Activated naive CD8-positive, alpha-beta T cell treated with anti-CD3 and anti-CD28 coated beads, Interleukin-2, amount 50 U/mL, for 16 hours (primary cell): ENCODE measurements at regions not wholly inside any gene's neighbourhood (a gene's known extent, or its start where the extent isn't known, plus 50 kb on each side); places are given as distances from the start of the nearest gene placed in this dataset.
"Not testable (repeated sequence)": the region's sequence is repeated elsewhere in the genome, so short reads cannot be mapped to it uniquely, and the experiment has no call there.

Experiments
- DNase-seq: peaks from one replicate; pipeline ENCODE4 v3.0.0-alpha.2; 2020; ENCODE audit warnings: low read depth, low spot score

DNA sequence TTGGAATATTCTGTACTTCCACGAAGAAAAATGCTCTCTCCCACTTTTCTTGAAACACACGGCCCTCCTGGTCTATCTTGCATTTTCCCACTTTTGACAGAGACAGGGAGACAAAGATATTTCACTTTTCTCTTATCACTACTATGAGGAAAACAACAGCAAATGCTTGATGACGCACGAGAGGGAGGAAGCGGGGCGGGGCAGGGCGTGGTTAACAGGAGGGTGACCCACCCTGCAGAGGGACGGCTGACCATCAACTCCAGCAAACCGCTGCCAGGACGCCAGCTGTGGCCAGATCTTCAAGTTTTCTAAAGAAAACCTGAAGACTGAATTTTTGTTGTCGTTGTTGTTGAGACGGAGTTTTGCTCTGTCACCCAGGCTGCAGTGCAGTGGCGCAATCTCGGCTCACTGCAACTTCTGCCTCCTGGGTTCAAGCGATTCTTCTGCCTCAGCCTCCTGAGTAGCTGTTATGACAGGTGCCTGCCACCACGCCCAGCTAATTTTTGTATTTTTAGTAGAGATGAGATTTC, 63.8 kb downstream of the NSUN5 start:
- DNase-seq, result not testable (repeated sequence)

GRCh38 chr7:73234994-73235717, 73.5 kb downstream of the NSUN5 start:
- peak; percentile 67 for DNase-seq

DNA sequence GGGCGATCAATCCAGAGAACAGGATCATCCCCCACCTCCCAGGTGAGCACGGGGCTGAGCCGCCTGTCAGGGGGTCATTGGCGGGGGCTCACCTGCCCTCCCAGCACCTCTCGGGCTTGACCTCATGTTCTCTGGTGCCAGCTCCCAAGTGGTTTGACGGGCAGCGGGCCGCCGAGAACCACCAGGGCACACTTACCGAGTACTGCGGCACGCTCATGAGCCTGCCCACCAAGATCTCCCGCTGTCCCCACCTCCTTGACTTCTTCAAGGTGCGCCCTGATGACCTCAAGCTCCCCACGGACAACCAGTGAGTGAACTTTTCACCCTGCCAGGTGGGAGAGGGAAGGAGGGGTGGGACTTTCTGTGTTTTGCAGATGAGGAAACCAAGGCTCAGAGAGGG, 82.9 kb downstream of the NSUN5 start:
- not testable (repeated sequence) for DNase-seq

- not testable (repeated sequence) for DNase-seq
These were observed 86.9 kb downstream of the NSUN5 start for GRCh38 chr7:73221724-73222123.

DNA sequence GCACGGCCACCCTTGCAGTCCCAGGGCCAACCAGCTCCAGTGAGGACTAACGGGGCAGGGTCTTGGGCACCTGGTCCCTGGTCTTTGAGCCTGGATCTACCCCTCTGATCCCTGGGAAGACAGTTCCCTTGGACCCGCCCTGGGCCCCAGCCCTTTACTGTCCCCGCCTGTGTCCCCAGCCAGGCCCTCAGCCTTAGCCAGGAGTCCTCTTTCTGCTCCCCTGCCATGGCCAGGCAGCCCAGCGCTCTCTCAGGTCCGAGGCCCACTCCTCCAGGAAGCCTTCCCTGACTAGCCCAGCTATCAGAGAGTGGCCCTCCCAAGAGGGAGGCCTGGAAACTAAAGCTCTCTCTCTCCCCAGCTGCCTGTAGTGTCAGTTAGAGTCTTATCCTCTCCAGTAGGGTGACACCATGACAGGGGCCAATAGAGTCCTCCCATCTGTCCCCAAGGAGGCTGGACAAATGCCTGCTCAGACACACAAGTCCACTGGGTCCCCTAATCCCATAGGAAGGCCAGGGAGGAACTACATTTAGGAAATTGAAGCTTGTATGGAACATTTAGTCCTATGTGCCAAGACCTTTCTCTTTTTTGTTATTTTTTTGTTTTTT, 87.8 kb downstream of the NSUN5 start:
- not testable (repeated sequence) for DNase-seq

DNA sequence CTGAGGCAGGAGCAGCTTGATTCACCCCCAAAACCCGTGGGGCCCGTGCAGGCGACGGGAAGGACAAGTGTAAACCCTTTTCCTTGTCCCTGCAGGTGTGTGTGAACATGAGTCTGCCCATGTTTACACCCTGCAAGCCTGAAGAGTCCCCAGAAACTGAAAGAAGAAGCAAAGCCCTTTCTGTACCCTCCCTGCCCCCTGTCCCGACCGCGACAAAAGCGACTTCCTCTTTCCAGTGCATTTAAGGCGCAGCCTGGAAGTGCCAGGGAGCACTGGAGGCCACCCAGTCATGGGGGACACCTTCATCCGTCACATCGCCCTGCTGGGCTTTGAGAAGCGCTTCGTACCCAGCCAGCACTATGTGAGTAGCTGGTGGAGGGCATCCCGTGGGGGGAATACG, 88.3 kb downstream of the NSUN5 start:
- DNase-seq, result not testable (repeated sequence)

- not testable (repeated sequence) for DNase-seq
These were observed 89.8 kb downstream of the NSUN5 start for GRCh38 chr7:73218802-73219201.

DNA sequence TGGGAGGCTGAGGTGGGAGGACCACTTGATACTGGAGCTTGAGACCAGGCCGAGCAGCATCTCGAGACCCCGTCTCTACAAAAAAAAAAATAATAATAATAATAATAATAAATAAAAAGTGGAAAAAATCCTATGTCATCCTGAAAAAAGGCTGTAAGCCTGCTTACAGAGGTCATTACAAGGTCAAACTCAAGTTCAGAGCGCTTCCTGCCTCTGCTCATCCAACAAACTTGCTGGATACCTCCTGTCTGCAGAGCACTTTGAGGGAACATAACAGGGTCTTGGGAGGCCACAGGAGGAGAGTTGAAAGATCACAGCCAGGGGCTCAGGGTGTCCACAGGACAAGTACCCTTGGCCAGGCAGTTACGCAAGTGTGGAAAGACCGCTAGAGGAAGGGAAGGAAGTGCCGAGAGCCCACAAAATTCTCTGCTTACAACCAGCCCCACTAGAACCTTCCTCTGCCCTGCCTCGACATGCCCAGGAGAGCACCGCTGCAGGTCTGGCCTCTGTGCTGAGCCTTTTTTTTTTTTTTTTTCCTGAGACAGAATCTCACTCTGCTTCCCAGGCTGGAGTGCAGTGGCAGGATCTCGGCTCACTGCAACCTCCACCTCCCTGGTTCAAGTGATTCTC, 92.5 kb downstream of the NSUN5 start:
- not testable (repeated sequence) for DNase-seq

DNA sequence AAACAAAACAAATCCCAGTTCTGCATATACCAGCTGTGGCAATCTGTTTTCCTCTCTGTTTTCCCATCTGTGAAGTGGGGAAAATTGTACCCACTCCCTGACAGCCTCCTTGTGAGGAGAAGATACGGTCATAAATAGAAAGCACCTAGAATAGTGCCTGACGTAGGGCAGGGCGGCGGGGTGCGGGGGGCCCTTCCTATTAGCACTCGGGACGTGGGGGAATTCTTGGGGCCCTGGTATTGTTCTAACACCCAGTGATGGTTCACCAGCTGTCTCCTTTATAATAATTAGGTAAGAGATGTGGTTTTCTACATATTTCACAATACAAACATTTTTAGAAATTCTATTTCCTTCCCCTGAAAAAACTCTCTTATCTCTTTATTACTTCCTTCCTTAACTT, 93.4 kb downstream of the NSUN5 start:
- not testable (repeated sequence) for DNase-seq

GRCh38 chr7:73214471-73214870, 94.2 kb downstream of the NSUN5 start:
- not testable (repeated sequence) for DNase-seq

GRCh38 chr7:73213076-73213475, 95.5 kb downstream of the NSUN5 start:
- DNase-seq, result not testable (repeated sequence)

DNA sequence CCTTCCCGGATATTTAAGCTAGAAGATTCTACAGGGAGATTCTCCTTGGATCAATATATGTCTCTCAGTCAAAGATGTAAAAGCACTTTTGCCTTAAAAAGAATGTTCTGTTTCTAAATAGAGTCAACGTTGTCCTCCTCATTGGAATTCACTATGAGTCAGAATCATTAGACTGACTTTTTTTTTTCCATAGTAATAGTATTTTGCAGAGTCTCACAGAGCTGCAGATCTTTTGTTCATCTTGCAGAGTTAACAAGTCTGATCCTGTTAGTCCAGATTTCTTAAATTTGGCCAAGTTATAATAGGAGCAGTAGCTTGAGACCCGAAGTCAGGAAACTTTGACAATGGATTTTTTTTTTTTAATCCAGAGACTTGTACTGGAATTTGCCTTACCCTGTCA, 103.0 kb downstream of the NSUN5 start:
- not testable (repeated sequence) for DNase-seq

GRCh38 chr7:73204898-73205297, 103.7 kb downstream of the NSUN5 start:
- not testable (repeated sequence) for DNase-seq

GRCh38 chr7:73203312-73203711, 105.3 kb downstream of the NSUN5 start:
- DNase-seq, result not testable (repeated sequence)

- DNase-seq, result not testable (repeated sequence)
These were observed 107.4 kb downstream of the NSUN5 start for GRCh38 chr7:73201264-73201663.

DNA sequence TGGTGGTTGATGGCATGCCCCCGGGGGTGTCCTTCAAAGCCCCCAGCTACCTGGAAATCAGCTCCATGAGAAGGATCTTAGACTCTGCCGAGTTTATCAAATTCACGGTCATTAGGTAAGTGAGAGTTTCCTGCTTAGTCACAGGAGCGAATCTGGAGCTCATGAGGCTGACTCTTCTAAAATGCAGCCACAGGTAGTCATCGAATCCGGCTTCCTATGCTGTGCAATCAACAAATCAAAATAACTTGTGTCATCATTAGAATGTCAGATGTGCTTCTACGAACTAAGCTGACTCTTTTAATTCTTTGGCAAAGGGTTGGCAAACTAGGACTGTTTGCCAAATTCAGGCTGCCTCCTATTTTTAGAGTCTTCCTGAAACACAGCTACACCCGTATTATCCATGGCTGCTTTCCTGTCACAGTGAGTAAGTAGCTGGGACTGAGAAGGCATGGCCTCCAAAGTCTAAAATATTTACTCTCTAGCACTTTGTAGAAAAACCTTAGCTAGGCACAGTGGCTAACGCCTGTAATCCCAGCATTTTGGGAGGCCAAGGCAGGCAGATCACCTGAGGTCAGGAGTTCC, 108.0 kb downstream of the NSUN5 start:
- DNase-seq, result not testable (repeated sequence)

GRCh38 chr7:73193991-73194390, 108.2 kb upstream of the SPDYE9 start:
- DNase-seq, result not testable (repeated sequence)

- not testable (repeated sequence) for DNase-seq
These were observed 104.8 kb upstream of the SPDYE9 start for GRCh38 chr7:73190483-73191155.

GRCh38 chr7:73188287-73188686, 102.4 kb upstream of the SPDYE9 start:
- DNase-seq, result not testable (repeated sequence)

DNA sequence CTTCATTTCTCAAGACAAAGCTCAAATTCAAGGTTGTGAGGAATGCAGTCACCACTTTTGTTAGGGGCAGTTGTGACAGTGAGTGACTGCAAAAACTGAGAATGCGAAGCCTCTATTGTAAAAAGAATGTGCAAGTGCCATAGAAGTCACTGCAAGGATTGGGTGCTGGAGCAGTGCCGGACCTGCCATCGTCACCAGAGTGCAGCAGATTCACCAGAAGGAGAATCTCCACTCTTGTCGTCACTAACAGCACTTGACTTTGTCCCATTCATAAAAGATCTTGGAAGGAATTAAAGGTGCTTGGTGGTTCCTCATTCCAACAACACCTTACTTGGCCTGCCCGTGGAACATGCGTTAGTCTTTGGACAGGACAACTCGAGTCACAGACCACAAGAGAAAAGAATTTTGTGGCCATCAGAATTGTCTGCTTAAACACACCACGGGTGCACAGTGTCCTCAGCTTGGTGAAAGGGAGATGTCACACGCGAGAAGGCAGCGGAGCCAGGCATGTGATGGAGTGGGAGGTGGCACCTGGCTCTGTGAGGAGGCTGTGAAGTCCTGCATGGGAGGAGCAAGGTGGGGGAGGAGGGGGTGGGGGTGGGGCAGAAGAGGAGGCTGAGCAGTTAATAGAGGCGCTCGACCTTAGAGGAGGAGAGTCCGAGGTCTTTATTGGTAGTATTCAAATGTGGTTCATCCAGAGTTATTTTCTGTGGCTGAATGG, 100.9 kb upstream of the SPDYE9 start:
- not testable (repeated sequence) for DNase-seq

GRCh38 chr7:73176813-73177212, 91.0 kb upstream of the SPDYE9 start:
- DNase-seq, result not testable (repeated sequence)
